ENCODE measurements at regions not wholly inside any gene's neighbourhood (a gene's known extent, or its start where the extent isn't known, plus 50 kb on each side); places are given as distances from the start of the nearest gene placed in this dataset.

DNA sequence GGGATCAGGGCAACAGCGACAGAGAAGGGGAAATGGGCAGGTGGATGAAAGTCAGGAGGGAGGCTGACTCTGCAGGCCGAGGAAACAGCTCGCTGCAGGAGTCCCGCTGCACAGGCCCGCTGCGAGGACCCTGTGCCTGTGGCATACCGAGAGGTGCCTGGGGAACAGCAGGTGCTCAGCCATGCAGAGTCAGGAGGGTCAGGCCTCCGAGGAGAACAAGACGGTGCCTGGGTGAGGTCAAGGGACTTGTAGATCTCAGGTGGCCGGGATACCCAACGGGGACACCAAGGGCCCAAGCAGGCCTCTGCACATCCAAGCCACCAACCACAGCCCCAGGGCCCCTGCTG lies 67.5 kb downstream of the NCOR2 start:
- no peak overlapping the region; the same call in 1 of the 2 replicates for H3K27ac ChIP-seq (replicated peaks)
- TF ChIP-seq, protein P1, sequence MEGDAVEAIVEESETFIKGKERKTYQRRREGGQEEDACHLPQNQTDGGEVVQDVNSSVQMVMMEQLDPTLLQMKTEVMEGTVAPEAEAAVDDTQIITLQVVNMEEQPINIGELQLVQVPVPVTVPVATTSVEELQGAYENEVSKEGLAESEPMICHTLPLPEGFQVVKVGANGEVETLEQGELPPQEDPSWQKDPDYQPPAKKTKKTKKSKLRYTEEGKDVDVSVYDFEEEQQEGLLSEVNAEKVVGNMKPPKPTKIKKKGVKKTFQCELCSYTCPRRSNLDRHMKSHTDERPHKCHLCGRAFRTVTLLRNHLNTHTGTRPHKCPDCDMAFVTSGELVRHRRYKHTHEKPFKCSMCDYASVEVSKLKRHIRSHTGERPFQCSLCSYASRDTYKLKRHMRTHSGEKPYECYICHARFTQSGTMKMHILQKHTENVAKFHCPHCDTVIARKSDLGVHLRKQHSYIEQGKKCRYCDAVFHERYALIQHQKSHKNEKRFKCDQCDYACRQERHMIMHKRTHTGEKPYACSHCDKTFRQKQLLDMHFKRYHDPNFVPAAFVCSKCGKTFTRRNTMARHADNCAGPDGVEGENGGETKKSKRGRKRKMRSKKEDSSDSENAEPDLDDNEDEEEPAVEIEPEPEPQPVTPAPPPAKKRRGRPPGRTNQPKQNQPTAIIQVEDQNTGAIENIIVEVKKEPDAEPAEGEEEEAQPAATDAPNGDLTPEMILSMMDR (IDR thresholded peaks at IDR 0.05; ENCODE audit: insufficient read depth, low read length) = no peak
- TF ChIP-seq GABPA (IDR thresholded peaks at IDR 0.05; ENCODE audit: low read depth) (no peak), POLR2AphosphoS5 (IDR thresholded peaks at IDR 0.05; ENCODE audit: low read depth) (no peak), SPI1 (IDR thresholded peaks at IDR 0.05; ENCODE audit: borderline replicate concordance, low read depth) (no peak)
- TF ChIP-seq, protein P2, sequence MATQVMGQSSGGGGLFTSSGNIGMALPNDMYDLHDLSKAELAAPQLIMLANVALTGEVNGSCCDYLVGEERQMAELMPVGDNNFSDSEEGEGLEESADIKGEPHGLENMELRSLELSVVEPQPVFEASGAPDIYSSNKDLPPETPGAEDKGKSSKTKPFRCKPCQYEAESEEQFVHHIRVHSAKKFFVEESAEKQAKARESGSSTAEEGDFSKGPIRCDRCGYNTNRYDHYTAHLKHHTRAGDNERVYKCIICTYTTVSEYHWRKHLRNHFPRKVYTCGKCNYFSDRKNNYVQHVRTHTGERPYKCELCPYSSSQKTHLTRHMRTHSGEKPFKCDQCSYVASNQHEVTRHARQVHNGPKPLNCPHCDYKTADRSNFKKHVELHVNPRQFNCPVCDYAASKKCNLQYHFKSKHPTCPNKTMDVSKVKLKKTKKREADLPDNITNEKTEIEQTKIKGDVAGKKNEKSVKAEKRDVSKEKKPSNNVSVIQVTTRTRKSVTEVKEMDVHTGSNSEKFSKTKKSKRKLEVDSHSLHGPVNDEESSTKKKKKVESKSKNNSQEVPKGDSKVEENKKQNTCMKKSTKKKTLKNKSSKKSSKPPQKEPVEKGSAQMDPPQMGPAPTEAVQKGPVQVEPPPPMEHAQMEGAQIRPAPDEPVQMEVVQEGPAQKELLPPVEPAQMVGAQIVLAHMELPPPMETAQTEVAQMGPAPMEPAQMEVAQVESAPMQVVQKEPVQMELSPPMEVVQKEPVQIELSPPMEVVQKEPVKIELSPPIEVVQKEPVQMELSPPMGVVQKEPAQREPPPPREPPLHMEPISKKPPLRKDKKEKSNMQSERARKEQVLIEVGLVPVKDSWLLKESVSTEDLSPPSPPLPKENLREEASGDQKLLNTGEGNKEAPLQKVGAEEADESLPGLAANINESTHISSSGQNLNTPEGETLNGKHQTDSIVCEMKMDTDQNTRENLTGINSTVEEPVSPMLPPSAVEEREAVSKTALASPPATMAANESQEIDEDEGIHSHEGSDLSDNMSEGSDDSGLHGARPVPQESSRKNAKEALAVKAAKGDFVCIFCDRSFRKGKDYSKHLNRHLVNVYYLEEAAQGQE (IDR thresholded peaks at IDR 0.05; ENCODE audit: insufficient replicate concordance, low read depth) = no peak
- no peak overlapping the region for H3K4me3 ChIP-seq (replicated peaks; ENCODE audit: insufficient read depth, low read length)
- no peaks in the 10 kb centered on the region for H3K27me3 ChIP-seq (ENCODE audit: insufficient read depth, poor library complexity, severe bottlenecking)
- no peak for DNase-seq (ENCODE audit: low read depth in 1 of 2, low spot score in 1 of 2)

DNA sequence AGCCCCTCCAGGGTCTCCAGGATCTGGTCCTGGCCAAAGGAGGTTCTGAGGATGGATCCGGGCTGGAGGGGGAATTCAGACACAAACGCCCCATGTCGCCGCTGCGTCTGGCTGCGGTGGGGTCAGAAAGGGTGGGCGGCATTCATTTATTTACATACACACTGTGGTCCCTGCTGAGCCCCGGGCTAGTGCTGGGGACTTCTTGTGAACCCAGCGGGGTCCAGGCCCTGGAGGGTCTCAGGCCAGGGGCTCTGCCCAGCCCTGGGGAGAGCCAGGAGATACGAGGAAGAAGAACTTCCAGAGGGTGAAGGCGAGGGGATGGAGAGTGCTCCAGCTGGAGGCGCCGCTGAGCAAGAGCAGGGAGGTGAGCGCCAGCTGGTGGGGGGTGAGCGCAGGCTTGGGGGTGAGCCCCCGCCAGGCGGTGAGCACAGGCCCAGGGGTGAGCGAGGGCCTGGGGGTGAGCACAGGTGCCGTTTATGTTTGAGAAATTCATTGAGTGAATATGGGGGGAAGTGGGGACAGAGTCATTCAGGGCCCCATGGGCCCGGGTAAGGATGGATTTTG lies 68.1 kb downstream of the NCOR2 start:
- H3K27ac ChIP-seq (replicated peaks) = peak overlapping the region; percentile 63

DNA sequence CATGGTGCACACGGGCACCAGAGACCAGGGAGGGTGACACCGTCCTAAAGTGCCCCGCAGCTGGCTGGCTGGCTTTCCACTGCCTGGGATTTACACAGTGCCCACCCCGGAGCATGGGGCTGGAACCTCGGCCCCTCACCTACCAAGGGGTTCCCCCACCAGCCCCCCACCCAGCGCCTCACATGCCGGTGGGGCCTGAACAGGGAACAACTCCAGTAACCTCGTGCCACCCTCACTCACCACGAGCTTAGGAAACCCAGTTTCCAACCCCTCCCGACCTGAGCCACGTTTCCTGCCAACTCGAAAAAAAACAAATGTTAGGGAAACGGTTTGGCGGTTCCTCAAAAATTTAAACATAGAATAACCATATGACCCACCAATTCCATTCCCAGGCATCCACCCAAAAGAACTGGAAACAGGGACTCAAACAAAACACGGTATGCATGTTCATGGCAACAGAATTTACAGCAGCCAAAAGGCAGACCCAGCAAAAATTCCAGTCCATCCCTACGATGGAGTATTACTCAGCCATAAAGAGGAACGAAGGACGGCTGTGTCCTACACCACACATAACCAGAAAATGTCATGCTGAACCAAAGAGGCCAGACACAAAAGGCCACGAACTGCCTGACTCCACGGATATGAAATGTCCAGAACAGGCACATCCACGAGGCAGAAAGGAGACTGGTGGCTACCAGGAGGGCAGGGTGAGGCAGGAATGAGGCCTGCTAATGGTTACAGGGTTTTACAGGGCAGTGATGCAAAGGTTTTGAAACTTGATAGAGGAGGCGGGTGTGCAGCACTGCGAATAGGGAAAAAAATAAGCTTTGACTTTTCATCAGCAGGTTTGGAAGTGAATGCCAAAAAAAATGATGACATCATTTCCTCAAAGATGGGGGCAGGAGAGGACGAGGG lies 68.9 kb downstream of the NCOR2 start:
- peak; percentile 20; the same call in 1 of the 2 replicates for TF ChIP-seq GABPA (IDR thresholded peaks at IDR 0.05; ENCODE audit: low read depth)
- TF ChIP-seq, protein P1 (IDR thresholded peaks at IDR 0.05; ENCODE audit: insufficient read depth, low read length) = no peak
- TF ChIP-seq POLR2AphosphoS5 (IDR thresholded peaks at IDR 0.05; ENCODE audit: low read depth) = peak; percentile 65
- TF ChIP-seq, protein P2 (IDR thresholded peaks at IDR 0.05; ENCODE audit: insufficient replicate concordance, low read depth) = no peak
- TF ChIP-seq SPI1 (IDR thresholded peaks at IDR 0.05; ENCODE audit: borderline replicate concordance, low read depth) = peak; percentile 58; the same call in 1 of the 2 replicates
- H3K4me3 ChIP-seq (replicated peaks; ENCODE audit: insufficient read depth, low read length) = no peak overlapping the region
- no peaks in the 10 kb centered on the region for H3K27me3 ChIP-seq (ENCODE audit: insufficient read depth, poor library complexity, severe bottlenecking)
- H3K27ac ChIP-seq (replicated peaks) = peak overlapping the region; percentile 63
- peak in 1 of 2 experiments; percentile 69 for DNase-seq (ENCODE audit: low read depth in 1 of 2, low spot score in 1 of 2)

More for the DNA sequence above, 68.1 kb downstream of the NCOR2 start:
- DNase-seq (ENCODE audit: low read depth in 1 of 2, low spot score in 1 of 2) = no peak
- TF ChIP-seq GABPA (IDR thresholded peaks at IDR 0.05; ENCODE audit: low read depth) = no peak
- no peak for TF ChIP-seq POLR2AphosphoS5 (IDR thresholded peaks at IDR 0.05; ENCODE audit: low read depth)
- no peak for TF ChIP-seq SPI1 (IDR thresholded peaks at IDR 0.05; ENCODE audit: borderline replicate concordance, low read depth)
- TF ChIP-seq, protein P2 (IDR thresholded peaks at IDR 0.05; ENCODE audit: insufficient replicate concordance, low read depth) = no peak
- TF ChIP-seq, protein P1 (IDR thresholded peaks at IDR 0.05; ENCODE audit: insufficient read depth, low read length) = no peak
- Histone ChIP-seq H3K4me3 (replicated peaks; ENCODE audit: insufficient read depth, low read length) (no peak overlapping the region), H3K27me3 (ENCODE audit: insufficient read depth, poor library complexity, severe bottlenecking) (no peaks in the 10 kb centered on the region)

Data from HL-60 (cell line).